ENCODE measurements at regions not wholly inside any gene's neighbourhood (a gene's known extent, or its start where the extent isn't known, plus 50 kb on each side); places are given as distances from the start of the nearest gene placed in this dataset.

GRCh38 chr5:4942831-4943178 lies 197.3 kb upstream of the ADAMTS16 start:
- TF ChIP-seq CTCF (conservative IDR thresholded peaks at IDR 0.05; ENCODE audit: low read depth in 2 of 2) (no peak), JUNB (IDR thresholded peaks at IDR 0.05; ENCODE audit: unreplicated experiment) (no peak), EZH2phosphoT487 (IDR thresholded peaks at IDR 0.05; ENCODE audit: unreplicated experiment) (no peak), NANOG (IDR thresholded peaks at IDR 0.05; ENCODE audit: borderline replicate concordance) (no peak), POLR2AphosphoS5 (IDR thresholded peaks at IDR 0.05; ENCODE audit: low read depth) (no peak), CREB1 (CRISPR knock-in tag; IDR thresholded peaks at IDR 0.05; ENCODE audit: low read depth) (no peak), REST (IDR thresholded peaks at IDR 0.05; ENCODE audit: unreplicated experiment) (no peak), EZH2 (IDR thresholded peaks at IDR 0.05; ENCODE audit: low read depth, unreplicated experiment) (no peak), ETS1 (IDR thresholded peaks at IDR 0.05) (no peak), ZNF462 (CRISPR knock-in tag; IDR thresholded peaks at IDR 0.05) (no peak), STAT1 (IDR thresholded peaks at IDR 0.05; ENCODE audit: unreplicated experiment) (no peak)

Data from GM23338 (cell line).